ENCODE measurements at regions not wholly inside any gene's neighbourhood (a gene's known extent, or its start where the extent isn't known, plus 50 kb on each side); places are given as distances from the start of the nearest gene placed in this dataset.

DNA sequence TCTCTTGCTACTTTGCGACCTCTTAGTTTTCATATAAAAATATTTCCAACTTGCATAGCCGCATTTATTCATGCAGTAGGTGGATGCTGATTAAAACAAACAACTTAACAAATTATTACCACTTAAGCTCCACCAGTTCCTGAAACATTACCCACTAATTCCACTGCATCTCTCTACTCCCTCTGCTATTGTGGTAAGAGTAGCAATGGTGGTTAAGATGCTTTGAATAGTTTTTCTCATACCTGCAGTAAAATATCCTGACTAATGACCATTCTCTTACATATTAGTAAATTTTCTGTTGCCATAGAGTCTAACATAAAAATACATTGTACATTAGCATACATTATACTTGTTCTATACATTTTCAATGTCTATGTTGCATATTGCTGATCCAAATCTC, 397.6 kb upstream of the PLSCR5 start:
- DNase-seq (ENCODE audit: low read depth in 1 of 2, low spot score in 1 of 2), result no peak
- TF ChIP-seq, protein P1, sequence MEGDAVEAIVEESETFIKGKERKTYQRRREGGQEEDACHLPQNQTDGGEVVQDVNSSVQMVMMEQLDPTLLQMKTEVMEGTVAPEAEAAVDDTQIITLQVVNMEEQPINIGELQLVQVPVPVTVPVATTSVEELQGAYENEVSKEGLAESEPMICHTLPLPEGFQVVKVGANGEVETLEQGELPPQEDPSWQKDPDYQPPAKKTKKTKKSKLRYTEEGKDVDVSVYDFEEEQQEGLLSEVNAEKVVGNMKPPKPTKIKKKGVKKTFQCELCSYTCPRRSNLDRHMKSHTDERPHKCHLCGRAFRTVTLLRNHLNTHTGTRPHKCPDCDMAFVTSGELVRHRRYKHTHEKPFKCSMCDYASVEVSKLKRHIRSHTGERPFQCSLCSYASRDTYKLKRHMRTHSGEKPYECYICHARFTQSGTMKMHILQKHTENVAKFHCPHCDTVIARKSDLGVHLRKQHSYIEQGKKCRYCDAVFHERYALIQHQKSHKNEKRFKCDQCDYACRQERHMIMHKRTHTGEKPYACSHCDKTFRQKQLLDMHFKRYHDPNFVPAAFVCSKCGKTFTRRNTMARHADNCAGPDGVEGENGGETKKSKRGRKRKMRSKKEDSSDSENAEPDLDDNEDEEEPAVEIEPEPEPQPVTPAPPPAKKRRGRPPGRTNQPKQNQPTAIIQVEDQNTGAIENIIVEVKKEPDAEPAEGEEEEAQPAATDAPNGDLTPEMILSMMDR (IDR thresholded peaks at IDR 0.05; ENCODE audit: low read depth, low read length), result no peak

DNA sequence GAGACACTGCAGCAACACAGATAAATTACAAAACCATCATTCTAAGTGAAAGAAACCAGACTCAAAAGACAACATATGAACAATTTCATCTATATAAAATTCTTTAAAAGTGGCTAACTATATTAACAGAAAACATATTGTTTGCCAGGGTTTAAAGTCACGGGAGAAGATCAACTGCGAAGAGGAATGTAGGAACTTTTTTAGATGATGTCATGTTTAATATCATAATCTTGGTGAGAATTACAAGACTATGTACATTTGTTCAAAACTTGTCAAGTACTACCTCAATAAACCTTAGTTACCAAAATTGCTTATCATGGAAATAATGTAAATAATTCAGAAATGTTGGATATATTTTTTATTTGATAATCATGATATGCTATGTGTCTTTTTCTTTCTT, 395.1 kb upstream of the PLSCR5 start:
- H3K4me3 ChIP-seq, result no peak overlapping the region
- H3K36me3 ChIP-seq, result no peaks in the 10 kb centered on the region
- H3K9me3 ChIP-seq (ENCODE audit: low read depth), result no peaks in the 10 kb centered on the region
- H3K27ac ChIP-seq, result no peak overlapping the region
- DNase-seq (ENCODE audit: low read depth in 1 of 2, low spot score in 1 of 2), result no peak
- H3K27me3 ChIP-seq, result no peaks in the 10 kb centered on the region
- no peaks in the 10 kb centered on the region for H3K4me1 ChIP-seq (ENCODE audit: low read depth)
- TF ChIP-seq, protein P1 (IDR thresholded peaks at IDR 0.05; ENCODE audit: low read depth, low read length), result no peak

More for the DNA sequence above, 397.6 kb upstream of the PLSCR5 start:
- no peak overlapping the region for H3K27ac ChIP-seq
- H3K4me1 ChIP-seq (ENCODE audit: low read depth), result no peaks in the 10 kb centered on the region
- no peaks in the 10 kb centered on the region for H3K27me3 ChIP-seq
- no peaks in the 10 kb centered on the region for H3K36me3 ChIP-seq
- no peak overlapping the region for H3K4me3 ChIP-seq
- no peaks in the 10 kb centered on the region for H3K9me3 ChIP-seq (ENCODE audit: low read depth)

DNA sequence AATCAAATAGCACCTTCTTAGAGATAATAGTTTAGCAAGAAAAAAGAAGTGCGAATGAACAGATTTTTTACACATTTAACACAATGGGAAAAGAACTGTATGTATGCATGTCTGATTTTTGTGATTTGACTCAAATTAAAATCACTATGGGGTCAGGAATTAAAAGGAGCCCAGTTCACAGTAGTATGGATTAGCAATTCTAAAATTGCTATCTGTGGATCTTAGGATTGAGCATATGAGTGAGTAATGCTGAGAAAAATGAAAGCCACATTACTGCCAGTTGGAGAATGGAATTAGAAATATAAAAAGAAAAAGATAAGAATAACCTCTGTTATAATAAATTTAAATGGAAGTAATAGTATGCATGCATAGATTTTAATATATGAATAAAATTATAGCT, 386.8 kb upstream of the PLSCR5 start:
- TF ChIP-seq, protein P1 (IDR thresholded peaks at IDR 0.05; ENCODE audit: low read depth, low read length), result no peak
- DNase-seq (ENCODE audit: low read depth in 1 of 2, low spot score in 1 of 2), result no peak
- Histone ChIP-seq H3K4me1 (ENCODE audit: low read depth) (no peaks in the 10 kb centered on the region), H3K4me3 (no peak overlapping the region), H3K27me3 (no peaks in the 10 kb centered on the region), H3K27ac (no peak overlapping the region), H3K36me3 (no peaks in the 10 kb centered on the region), H3K9me3 (ENCODE audit: low read depth) (no peaks in the 10 kb centered on the region)

DNA sequence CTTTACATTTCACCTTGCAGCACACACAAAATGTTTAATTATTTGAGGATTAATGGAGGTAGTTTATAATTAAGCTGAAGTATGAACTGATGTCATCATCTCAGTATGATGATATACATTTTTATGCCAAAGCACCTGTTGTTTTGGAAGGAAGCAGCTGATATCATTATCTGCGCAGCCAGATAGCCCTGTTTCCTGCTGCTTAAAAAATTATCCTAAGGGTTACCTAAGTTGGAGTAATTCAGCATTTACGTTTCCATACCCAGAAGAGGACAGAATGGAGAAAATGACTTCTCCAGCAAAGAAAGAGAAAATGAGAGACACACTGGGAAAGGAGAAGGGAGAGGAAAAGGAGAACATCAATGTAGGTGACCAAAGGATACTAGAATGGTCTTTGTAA, 370.3 kb upstream of the PLSCR5 start:
- Histone ChIP-seq H3K36me3 (no peaks in the 10 kb centered on the region), H3K9me3 (ENCODE audit: low read depth) (no peaks in the 10 kb centered on the region), H3K27ac (no peak overlapping the region), H3K27me3 (no peaks in the 10 kb centered on the region), H3K4me1 (ENCODE audit: low read depth) (no peaks in the 10 kb centered on the region), H3K4me3 (no peak overlapping the region)
- no peak for DNase-seq (ENCODE audit: low read depth in 1 of 2, low spot score in 1 of 2)
- TF ChIP-seq, protein P1 (IDR thresholded peaks at IDR 0.05; ENCODE audit: low read depth, low read length), result no peak

DNA sequence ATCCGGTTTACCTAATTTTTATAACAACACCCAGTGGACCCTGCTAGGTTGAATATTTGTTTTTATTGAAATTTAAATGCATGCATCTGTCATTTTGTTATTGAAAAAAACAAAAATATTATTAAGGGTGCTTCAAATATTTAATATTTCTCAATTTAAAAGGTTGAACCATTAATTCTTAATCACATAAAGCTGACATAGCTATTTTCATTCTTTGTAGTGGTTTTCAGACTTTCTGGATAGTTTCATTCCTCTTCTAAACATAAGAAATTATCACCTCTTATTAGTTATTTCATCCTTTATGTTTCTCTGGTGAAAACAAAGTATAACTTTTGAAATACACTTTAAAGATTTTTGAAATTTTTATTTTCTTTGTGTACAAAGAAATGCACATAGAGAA, 369.9 kb upstream of the PLSCR5 start:
- no peaks in the 10 kb centered on the region for H3K27me3 ChIP-seq
- H3K4me1 ChIP-seq (ENCODE audit: low read depth), result no peaks in the 10 kb centered on the region
- no peak for DNase-seq (ENCODE audit: low read depth in 1 of 2, low spot score in 1 of 2)
- no peak overlapping the region for H3K27ac ChIP-seq
- TF ChIP-seq, protein P1 (IDR thresholded peaks at IDR 0.05; ENCODE audit: low read depth, low read length), result no peak
- H3K9me3 ChIP-seq (ENCODE audit: low read depth), result no peaks in the 10 kb centered on the region
- no peaks in the 10 kb centered on the region for H3K36me3 ChIP-seq
- H3K4me3 ChIP-seq, result no peak overlapping the region

DNA sequence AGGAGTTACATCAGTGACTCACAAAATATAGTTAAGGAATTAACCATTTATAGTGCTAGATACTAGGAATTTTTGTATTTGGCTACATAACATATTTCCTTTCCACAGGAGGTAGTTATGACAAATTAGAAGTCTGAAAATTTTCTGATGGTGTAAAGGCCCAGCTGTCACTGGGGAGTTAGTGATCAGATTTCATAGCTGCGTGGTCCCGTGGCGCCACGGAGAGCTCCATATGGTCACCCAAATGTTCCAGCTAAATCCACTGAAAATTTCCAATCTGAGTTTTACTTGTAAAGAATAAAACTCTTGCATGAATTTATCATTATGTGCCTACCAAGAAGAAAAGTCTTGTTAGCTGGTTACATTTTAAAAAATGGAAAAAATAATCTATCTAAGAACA, 368.9 kb upstream of the PLSCR5 start:
- Histone ChIP-seq H3K9me3 (ENCODE audit: low read depth) (no peaks in the 10 kb centered on the region), H3K36me3 (no peaks in the 10 kb centered on the region), H3K27ac (no peak overlapping the region), H3K4me1 (ENCODE audit: low read depth) (no peaks in the 10 kb centered on the region), H3K4me3 (no peak overlapping the region), H3K27me3 (no peaks in the 10 kb centered on the region)
- DNase-seq (ENCODE audit: low read depth in 1 of 2, low spot score in 1 of 2), result no peak
- TF ChIP-seq, protein P1 (IDR thresholded peaks at IDR 0.05; ENCODE audit: low read depth, low read length), result no peak
